ENCODE measurements at regions not wholly inside any gene's neighbourhood (a gene's known extent, or its start where the extent isn't known, plus 50 kb on each side); places are given as distances from the start of the nearest gene placed in this dataset.
"Not testable (repeated sequence)": the region's sequence is repeated elsewhere in the genome, so short reads cannot be mapped to it uniquely, and the experiment has no call there.

DNA sequence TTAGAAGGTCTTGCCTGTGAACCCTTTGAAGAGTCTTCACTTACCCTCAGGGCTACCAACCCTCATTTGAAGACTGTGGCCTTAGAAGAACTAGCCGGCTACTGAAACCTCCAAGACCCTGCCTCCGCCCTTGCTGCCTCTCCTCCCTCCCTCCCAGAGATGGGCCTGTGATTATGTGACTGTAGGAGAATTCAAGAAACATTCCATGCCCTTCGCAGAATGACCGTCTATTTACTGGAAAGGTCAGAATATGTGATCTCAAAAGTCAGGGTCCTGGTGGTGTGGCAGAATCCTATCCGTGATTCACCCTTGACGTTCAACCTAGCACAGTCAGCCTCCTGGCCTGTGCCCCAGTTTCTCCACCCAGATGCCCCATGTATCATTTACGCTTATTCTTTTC is 109.6 kb downstream of the CTNND1 start:
- no peak for DNase-seq

DNA sequence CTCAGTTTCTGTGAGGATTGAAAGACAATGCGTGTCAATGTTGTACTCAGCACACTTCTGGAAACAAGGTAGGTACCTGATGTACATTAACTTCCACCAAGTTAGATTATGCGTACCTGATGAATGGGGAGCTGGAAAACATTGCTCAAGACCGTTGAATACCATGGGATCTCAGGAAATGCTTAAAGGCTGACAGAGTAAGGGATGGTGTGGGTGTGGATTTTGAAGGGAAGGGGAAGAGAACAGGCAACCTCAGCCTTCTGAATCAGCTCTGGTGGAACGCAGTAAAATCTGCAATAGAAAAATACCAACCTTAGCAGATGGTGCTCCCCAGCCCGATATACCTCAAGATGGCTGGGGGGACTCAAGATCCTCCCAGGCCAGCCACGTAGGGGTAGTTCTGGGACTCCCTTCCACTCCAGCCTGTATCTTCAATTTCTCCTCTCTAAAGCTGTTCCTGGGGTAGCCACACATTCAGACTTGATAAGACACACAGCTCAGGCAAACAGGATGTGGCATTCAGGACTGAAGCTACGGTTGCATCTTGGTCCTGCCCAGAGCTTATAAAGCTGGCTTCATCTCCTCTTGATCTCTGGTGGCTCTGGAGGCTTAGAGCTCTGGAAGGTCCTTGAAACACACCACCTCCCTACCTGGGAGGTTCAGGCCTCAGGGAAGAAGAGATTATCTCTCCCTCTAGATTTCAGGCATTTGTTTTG is 111.8 kb downstream of the CTNND1 start:
- DNase-seq = no peak

DNA sequence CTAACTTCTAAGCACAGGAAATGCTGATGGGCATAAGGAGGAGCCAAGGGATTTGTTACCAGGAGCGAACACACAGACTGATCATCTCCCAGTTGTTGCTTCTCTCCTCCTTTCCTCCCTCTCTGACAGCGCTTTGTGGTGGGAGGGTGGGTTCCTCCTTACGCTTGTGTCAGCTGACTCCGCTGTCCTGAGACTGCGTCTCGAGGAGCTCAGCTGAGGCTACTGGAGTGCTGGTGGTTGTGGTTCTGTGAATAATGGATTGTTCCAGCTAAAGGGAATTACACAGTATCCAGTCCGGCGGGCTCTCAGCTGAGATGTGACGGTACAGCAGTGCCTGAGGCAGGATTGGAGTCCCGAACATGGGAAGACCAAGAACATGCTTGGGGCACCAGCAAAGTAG is 113.4 kb downstream of the CTNND1 start:
- DNase-seq = no peak

DNA sequence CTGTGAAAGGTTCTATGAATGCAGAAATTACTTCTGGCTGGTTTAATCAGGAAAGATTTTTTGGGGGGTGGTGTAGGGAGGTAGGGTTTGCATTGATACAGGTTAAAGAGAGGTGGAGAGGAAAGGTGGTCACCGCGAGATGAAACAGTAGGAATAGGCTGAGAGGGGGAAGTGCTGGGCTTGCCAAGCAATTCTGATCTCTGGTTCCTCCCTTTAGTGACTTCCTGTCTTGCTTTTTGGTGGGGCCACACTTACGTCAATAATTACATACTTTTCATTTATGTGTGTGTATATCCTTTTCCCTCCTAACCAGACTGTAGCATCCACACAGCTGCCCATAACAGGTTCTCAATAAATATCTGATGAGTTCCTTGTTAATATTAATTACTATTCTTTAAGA is 120.0 kb downstream of the CTNND1 start:
- DNase-seq = no peak

DNA sequence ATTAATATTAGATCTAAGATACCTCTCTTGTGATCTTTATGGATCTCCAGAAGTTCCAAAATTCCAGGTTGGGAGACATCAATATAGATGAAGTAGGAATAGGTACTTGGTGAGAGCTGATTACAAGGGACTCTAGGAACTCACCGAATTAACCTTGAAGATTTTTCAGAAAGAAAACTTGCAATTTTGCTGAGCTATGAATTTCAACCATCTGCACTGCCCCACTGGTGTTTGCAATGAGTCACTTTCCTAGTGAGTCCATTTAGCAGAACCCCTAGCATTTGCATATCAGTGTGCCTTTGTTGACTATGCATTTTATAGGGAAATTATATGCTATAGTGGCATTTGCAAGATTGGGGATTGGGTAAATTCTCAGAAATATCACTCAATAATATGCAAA is 122.0 kb downstream of the CTNND1 start:
- DNase-seq = no peak

DNA sequence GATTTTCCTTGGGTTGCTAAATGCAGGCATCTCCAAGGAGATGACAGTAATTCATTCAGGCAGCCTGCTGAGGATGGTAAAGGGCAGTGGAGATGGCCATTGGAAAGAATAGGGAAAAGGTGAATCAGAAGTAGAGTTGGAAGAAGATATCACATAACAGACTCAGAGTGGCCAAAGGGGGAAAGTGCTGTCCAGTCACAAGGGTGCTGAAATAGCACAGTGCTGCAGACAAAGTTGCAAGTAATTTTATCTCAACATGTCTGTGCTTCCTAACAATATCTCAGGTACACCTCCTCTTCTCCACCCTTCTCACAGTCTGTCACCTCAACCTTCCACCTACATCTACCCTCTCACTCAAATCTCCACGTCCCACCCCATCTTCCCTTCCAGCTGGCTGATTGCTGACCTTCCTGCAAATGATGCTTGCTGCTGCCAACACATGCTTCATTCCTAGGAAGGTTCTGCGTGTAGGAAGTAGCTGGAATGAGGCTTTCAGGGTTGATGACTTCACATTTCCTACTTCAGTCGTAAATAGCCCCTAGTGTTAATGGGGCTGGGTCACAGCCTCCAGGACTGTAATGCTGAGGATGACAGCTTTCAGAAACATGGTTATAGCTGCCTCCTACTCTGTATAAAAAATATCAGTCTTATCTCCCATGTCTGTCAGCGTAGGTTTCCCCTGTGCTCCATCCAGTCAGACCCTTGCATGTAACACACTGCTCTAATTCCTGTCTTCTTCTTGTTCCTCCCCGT is 123.9 kb downstream of the CTNND1 start:
- DNase-seq = no peak

DNA sequence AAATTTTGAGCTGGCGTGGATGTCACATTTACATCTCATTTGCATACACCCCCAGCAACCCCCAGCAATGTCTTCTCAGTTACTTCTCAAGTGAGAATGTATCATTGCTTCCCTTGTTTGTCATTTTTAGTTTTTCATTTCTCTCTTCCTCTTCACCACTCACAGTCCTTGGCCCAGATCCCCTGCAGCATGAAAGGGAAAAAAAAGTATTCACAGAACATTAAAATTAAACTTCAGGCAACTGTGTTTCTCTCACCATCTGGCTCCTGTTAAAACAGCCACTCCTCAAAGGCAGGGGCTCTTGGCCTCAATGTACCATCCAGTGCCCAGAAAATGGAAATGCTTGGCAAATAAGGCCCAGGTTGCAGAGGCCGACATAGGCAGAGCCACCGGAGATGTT is 126.8 kb downstream of the CTNND1 start:
- DNase-seq = no peak

DNA sequence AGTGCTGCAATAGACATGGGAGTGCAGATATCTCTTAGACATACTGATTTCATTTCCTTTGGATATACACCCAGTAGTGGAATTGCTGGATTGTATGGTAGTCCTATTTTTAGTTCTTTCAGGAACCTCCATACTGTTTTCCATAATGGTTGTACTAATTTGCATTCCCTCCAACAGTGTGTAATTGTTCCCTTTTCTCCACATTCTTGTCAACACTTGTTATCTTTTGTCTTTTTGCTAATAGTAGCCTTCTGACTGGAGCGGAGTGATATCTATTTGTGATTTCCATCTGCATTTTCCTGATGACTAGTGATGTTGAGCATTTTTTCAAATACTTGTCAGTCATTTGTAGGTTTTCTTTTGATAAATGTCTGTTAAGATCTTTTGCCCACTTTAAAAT is 128.9 kb downstream of the CTNND1 start:
- DNase-seq = no peak

DNA sequence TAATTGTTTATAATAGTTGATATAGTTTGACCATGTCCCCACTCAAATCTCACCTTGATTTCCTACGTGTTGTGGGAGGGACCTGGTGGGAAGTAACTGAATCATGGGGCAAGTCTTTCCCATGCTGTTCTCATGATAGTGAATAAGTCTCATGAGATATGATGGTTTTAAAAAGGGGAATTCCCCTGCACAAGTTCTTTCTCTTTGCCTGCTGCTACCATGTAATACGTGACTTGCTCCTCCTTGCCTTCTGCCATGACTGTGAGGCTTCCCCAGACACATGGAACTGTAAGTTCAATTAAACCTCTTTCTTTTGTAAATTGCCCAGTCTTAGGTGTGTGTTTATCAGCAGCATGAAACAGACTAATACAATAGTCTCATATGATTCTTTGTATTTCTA is 130.5 kb upstream of the OR9Q1 start:
- DNase-seq = not testable (repeated sequence)

DNA sequence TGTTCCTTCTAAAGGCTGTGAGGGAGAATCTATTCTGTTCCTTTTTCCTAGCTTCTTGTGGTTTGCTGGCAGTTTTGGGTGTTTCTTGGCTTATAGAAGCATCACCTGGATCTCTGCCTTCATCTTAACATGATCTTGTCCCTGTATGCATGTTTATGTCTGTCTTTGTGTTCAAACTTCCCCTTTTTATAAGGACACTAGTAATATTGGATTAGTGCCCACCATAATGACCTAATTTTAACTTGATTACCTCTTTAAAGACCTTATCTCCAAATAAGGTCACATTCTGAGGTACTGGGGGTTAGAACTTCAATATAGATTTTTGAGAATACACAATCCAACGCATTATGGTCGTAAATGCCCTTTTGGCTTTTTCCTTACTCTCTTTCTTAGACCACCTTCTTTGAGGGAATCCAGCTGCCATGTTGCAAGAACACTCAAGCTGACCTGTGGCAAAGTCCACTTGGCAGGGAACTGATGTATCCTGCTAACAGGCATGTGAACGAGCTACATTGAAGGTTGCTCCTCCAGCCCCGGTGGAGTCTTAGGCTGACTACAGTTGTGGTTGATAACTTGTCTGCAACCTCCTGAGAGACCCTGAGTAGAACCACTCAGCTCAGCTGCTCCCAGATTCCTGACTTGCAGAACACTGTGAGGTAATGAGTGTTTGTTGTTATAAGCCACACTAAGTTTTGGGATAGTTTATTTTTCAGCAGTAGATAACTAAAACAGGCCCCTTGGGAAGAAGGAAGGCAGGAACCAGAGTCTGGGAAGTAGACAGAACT is 127.1 kb upstream of the OR9Q1 start:
- DNase-seq = no peak

DNA sequence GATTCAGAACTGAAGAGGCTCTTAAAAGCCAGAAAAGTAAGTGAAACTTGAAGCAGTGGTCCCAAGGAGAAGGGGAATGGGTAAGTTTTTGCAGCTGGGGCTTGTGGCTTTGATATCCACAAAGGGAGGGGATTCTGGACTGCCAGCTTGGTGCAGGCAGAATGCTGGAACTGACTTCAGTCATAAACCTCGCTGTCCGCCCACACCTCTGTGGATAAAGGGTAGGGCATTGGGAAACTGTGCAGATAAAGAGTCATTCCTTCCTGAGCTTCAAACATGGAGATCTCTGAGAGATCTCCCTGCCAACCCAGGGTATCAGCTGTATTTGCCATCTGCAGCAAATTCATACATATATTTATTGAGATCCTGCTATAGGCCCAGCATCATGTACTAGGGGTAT is 124.3 kb upstream of the OR9Q1 start:
- no peak for DNase-seq

DNA sequence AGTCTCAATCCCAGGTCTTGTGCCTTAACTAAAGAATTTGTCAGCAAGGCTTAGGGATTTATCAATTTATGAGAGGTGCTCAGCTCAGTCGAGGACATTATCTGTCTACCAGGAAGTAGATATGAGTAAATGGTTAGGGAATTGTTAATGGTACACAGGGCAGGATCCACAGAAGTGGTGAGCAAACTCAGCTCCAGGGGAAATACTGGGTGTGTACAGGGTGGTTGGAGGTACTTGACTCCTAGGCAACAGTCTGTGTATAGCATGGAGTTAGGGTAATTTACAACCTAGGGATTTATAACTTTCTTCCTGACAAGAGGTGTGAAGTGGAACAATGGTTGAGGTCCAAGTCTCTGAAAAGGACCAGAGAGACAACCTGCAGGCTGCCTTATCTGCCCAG is 123.4 kb upstream of the OR9Q1 start:
- DNase-seq = no peak

DNA sequence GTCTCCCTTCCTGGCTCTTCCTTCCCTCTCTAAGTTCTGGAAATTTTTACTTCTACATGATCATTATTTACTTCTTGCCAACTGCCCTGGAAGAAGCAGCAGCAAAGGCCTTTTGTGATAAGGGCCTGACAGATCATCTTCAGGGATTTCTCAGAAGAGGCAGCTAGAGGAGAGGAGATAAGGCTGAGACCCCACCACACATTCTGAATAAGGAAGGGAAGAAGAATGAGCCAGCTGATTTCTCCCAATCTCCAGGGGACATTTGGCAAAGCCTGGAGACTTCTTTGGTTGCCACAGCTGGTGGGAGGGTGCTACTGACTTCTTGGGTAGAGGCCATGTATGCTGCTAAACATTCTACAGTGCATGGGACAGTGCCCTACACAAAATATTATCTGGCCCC is 122.4 kb upstream of the OR9Q1 start:
- no peak for DNase-seq

DNA sequence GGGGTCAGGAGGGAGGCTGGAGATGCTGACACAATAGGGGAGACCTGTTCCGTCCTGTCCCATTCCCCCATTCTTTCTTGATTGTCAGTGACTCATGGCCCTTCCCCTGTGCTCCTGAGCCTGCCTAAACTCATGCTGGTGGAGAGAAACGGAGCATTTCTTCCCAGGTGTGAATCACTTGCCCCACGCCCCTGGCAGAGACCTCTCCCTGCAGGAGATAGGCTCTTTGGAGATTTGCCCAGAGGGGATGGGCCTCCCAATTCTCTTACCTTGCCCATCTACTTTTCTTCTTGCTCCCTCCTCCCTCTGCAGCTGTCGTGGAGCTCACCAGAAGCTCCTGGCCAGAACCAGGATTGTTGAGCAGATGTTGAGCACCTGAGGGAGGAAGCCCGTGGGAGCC is 121.9 kb upstream of the OR9Q1 start:
- DNase-seq = no peak

DNA sequence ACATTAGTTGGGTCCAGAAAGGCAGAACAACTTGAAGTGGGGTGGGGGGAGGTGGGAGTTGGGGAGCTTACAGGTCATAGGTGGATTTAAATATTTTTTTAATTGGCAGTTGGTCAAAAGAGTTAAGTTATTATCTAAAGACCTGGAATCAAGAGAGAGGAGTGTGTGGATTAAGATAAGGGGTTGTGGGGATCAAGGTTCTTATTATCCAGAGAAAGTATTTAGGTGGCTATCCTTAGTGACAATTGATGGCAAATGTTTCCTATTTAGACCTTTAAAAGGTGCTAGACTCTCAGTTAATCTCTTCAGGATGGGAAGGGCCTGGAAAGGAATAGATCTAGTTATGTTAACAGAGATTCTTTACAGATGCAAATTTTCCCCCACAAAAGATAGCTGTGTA is 120.7 kb upstream of the OR9Q1 start:
- DNase-seq = no peak

DNA sequence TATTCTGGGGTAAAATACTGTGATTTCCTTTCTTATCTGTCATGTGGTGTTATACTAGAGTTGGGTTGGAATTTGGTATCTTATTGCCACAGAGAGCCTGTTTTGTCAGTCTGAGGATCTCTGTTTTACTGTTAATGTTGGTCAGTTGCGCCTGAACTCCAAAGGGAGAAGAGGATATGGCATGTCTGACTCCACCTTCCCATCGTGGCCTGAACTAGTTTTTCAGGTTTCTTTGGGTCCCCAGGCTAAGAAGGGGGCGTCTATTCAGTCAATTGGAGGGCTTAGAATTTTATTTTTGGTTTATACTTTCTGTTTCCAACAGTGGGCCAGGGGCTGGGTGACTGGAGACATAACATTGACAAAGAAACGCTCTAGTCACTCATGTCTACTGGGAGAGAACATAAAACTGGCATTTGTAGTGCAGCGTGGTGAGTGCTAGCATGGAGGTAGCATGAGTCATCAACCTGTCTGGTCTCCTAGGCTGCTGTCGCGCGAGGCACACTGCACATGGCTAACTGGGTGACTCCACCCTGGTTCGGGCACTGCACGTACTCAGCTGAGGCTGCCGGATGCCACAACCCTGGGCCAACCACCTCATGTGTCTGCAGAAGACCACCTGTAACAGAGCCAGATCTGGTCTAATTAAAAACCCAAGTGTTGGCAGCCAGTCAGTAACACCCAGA is 120.1 kb upstream of the OR9Q1 start:
- DNase-seq = peak; percentile 61

DNA sequence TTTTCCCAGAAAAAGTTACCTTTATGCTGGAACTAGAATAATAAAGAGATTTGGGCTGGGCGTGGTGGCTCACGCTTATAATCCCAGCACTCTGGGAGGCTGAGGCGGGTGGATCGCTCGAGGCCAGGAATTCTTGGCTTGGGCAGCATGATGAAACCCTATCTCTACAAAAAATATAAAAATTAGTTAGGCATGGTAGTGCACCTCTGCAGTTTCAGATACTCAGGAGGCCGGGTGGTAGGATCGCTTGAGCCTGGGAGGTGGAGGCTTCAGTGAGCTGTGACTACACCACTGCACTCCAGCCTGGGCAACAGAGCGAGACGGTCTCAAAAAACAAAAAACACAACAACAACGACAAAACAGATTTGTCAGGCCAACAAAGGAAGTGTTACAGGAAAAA is 119.3 kb upstream of the OR9Q1 start:
- no peak for DNase-seq

DNA sequence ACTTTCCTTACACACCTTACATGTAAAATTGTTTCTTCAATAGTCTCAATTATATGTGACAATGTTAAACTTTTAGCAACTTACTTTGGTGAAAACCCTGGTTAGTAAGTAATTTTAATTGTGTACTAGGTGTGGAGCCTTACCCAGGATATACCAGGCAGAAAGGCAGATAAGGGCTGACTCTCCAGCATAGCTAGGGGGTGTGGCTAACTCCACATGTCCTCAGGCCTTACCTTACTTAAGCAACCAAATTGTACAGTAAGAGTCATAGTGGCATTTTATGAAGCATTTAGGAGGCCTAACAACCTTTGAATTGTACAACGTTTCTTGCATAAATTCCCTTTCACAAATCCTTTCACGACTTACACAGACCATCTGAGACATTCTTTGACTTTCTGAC is 118.2 kb upstream of the OR9Q1 start:
- DNase-seq = no peak

DNA sequence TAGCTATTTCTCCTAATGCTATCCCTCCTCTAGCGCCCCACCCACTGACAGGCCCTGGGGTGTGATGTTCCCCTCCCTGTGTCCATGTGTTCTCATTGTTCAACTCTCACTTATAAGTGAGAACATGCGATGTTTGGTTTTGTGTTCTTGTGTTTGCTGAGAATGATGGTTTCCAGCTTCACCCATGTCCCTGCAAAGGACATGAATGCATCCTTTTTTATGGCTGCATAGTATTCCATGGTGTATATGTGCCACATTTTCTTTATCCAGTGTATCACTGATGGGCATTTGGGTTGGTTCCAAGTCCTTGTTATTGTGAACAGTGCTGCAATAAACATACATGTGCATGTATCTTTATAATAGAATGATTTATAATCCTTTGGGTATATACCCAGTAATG is 115.3 kb upstream of the OR9Q1 start:
- DNase-seq = not testable (repeated sequence)

DNA sequence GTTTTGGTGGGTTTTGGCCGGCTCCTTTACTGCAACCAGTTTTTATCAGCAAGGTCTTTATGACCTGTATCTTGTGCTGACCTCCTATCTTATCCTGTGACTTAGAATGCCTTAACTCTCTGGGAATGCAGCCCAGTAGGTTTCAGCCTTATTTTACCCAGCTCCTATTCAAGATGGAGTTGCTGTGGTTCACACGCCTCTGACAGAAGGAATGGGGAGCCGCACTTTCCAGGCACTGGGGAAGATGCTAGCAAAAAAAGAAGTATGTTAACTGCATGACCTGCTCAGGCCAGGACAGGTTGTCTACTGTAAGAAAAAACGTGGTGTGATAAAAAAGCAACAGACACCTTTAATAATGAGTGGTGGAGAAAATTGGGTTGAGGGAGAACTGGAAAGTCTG is 112.2 kb upstream of the OR9Q1 start:
- DNase-seq = not testable (repeated sequence)

DNA sequence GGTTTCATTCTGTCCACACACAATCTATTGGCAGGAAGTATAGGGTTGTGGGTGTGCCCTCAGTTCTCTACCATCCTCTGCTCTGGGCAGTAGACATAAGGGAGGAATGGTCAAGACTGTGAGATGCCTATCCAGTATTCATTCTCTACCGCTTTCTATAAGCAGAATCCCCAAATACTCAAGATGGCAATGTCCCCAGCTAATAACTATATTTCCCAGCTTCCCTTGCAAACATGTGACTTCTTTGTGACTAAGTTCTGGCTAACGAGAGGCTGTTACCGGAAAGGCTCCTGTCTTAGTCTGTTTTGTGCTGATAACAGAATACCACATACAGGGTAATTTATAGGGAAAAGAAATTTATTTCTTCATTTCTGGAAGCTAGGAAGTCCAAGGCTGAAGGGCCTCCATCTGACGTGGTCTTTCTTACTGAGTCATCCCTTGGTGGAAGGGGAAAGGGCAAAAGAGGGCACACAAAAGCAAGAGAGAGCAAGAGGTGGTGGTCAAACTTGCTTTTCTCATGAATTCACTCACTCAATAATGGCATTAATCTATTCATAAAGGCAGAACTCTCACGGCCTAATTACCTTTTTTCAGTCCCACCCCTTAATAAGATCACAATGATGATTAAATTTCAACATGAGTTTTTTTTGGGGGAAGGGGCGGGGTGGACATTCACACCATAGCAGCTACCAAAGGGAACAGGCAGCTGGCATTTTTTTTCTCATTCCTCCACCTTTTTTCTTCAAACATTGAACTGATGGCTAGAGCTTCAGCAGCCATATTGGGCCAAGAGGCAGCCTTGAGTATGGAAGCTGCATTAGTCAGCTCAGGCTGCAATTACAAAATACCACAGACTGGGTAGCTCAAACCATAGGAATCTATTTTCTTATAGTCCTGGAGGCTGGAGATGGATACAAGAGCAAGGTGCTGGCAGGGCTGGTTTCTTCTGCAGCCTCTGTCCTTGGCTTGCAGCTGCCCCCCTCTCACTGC is 109.7 kb upstream of the OR9Q1 start:
- no peak for DNase-seq

DNA sequence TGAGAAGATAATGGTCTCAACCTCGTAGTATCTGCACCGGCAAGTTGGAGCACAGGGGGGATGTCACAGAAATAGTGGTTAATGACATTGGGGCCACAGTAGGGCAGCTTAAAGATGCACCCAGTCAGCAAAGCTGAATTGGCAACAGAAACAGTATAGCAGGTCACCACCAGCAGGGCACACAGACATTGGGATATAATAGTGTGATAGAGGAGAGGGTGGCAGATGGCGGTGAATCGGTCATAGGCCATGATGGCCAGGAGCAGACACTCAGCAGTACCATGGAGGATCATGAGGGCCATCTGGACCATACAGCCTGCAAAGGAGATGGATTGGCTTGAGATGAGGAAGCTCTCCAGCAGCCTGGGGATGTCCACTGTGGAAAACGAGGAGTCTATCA is 106.0 kb upstream of the OR9Q1 start:
- no peak for DNase-seq

All from activated CD8-positive, alpha-beta memory T cell treated with anti-CD3 and anti-CD28 coated beads, Interleukin-2, amount 50 U/mL, for 48 hours (primary cell).